HepG2 (cell line): ENCODE measurements at regions not wholly inside any gene's neighbourhood (a gene's known extent, or its start where the extent isn't known, plus 50 kb on each side); places are given as distances from the start of the nearest gene placed in this dataset.

Experiments used
- ATAC-seq: fragments of 200-7000 bp; cut with Tn5 transposase; 3 replicates; pipeline ENCODE4 v1.9.1; 2020; ENCODE audit warnings: mild to moderate bottlenecking, moderate library complexity
- BruUV-seq: library from RNA; stranded (reverse); fragments of 400-500 nt; replicated peaks from 2 replicates; lab custom pipeline; 2021; lab: Mats Ljungman, UMichigan
- CTCF ChIA-PET: fragments of 300-600 bp; formaldehyde crosslinking; extraction: SDS; loops from one replicate; lab custom pipeline; 2021; ENCODE audit warnings: low total read pairs, inconsistent platforms, low intra/inter-chr PET ratio; lab: Yijun Ruan, JAX
- POLR2A ChIA-PET: fragments of 350-600 bp; sonication (Branson Sonifier 250); formaldehyde crosslinking; loops from one replicate; lab custom pipeline; 2020; ENCODE audit warnings: antibody characterized with exemption, inconsistent platforms; lab: Yijun Ruan, JAX
- DNase-seq: peaks from one replicate; pipeline ENCODE4 v3.0.0-alpha.2; 2015; ENCODE audit warnings: low spot score
- FAIRE-seq: peaks from 3 replicates; lab custom pipeline; 2011; peaks lifted over from hg19 to GRCh38; lab: Jason Lieb, UNC
- H2AFZ ChIP-seq: one replicate; pipeline ENCODE4 v1.6.1; 2011; ENCODE audit warnings: low read length, inconsistent platforms
- H3K27ac ChIP-seq: fragments of 300-600 bp; 3 replicates; pipeline ENCODE4 v1.8.0; 2011; ENCODE audit warnings: mixed run types, mild to moderate bottlenecking, mixed read lengths, low read length, inconsistent platforms; ENCODE audit not compliant: insufficient read depth; ENCODE audit errors: extremely low read length
- H3K27me3 ChIP-seq, 2 experiments: fragments of 200-600 bp in 1 of 2; 2 replicates in 1 of 2; 3 replicates in 1 of 2; pipeline versions ENCODE4 v1.6.0 to v1.8.0; 2011; ENCODE audit warnings: low read length in 2 of 2, mild to moderate bottlenecking in 2 of 2, moderate library complexity in 2 of 2, inconsistent platforms in 1 of 2; ENCODE audit not compliant: insufficient read depth in 2 of 2, control insufficient read depth in 1 of 2
- H3K36me3 ChIP-seq, 2 experiments: fragments of 200-600 bp in 1 of 2; replicated peaks in 1 of 2; 2 replicates in 1 of 2; 3 replicates in 1 of 2; pipeline versions ENCODE4 v1.5.1 to v1.8.0; 2011; ENCODE audit warnings: low read length in 2 of 2, inconsistent platforms in 1 of 2; ENCODE audit not compliant: insufficient read depth in 2 of 2, control insufficient read depth in 1 of 2
- H3K4me1 ChIP-seq: 2 replicates; pipeline ENCODE4 v1.5.1; 2012; ENCODE audit warnings: low read length, inconsistent platforms; ENCODE audit not compliant: insufficient read depth
- H3K4me2 ChIP-seq: 2 replicates; pipeline ENCODE4 v1.6.0; 2011; ENCODE audit warnings: low read depth, low read length, inconsistent platforms
- H3K4me3 ChIP-seq, 3 experiments: fragments of 200-600 bp in 1 of 3; sonication (generic), shearing (Covaris generic) in 1 of 3; replicated peaks in 1 of 3; 2 replicates each; pipeline ENCODE4 v1.5.1; 2011 to 2016; ENCODE audit warnings: low read length in 3 of 3, inconsistent platforms in 2 of 3, low read depth in 2 of 3, mild to moderate bottlenecking in 2 of 3, control low read depth in 1 of 3, mixed read lengths in 1 of 3; ENCODE audit not compliant: insufficient read depth in 1 of 3
- H3K79me2 ChIP-seq: one replicate; pipeline ENCODE4 v1.6.1; 2011; ENCODE audit warnings: low read length, inconsistent platforms; ENCODE audit not compliant: insufficient read depth
- H3K9ac ChIP-seq: 2 replicates; pipeline ENCODE4 v1.6.0; 2011; ENCODE audit warnings: mild to moderate bottlenecking, low read depth, low read length, inconsistent platforms; ENCODE audit not compliant: insufficient read depth
- H3K9me3 ChIP-seq: 2 replicates; pipeline ENCODE4 v1.5.1; 2012; ENCODE audit warnings: mild to moderate bottlenecking, low read length
- H4K20me1 ChIP-seq: 2 replicates; pipeline ENCODE4 v1.6.0; 2011; ENCODE audit warnings: inconsistent platforms, mild to moderate bottlenecking, low read length, moderate library complexity; ENCODE audit not compliant: insufficient read depth
- KLF6 ChIP-seq: IDR thresholded peaks from 2 replicates; pipeline ENCODE4 v1.8.0; 2016; ENCODE audit warnings: missing biosample characterization, missing genetic modification reagents
- NR2F1 ChIP-seq, 2 experiments: fragments of 450-650 bp in 1 of 2; formaldehyde crosslinking in 1 of 2; IDR thresholded peaks; 2 replicates each; pipeline versions ENCODE4 v1.5.0 to v1.6.1; 2016 to 2020; ENCODE audit warnings: mild to moderate bottlenecking in 1 of 2, missing compliant biosample characterization in 1 of 2, missing genetic modification reagents in 1 of 2, moderate library complexity in 1 of 2
- NR2F6 ChIP-seq, 2 experiments: IDR thresholded peaks; 2 replicates each; pipeline ENCODE4 v1.6.1; 2016; ENCODE audit warnings: antibody characterized with exemption in 1 of 2, mild to moderate bottlenecking in 1 of 2
- ZBTB20 ChIP-seq: sonication (generic); formaldehyde crosslinking; IDR thresholded peaks from 2 replicates; pipeline ENCODE4 v1.8.1; 2023; ENCODE audit warnings: missing genetic modification reagents, low read depth, mild to moderate bottlenecking, borderline replicate concordance
- ZNF121 ChIP-seq: sonication (generic); formaldehyde crosslinking; IDR thresholded peaks from 2 replicates; pipeline ENCODE4 v1.5.0; 2020; ENCODE audit warnings: mild to moderate bottlenecking, missing genetic modification reagents
- ZNF770 ChIP-seq: sonication (generic); formaldehyde crosslinking; IDR thresholded peaks from 2 replicates; pipeline ENCODE4 v1.5.0; 2020; ENCODE audit warnings: mild to moderate bottlenecking, missing genetic modification reagents
- WGBS: methylation state at CpG from one replicate; pipeline ENCODE4 v1.1.6; 2017; ENCODE audit warnings: low lambda C conversion rate; 5-methylcytosine and 5-hydroxymethylcytosine counted together
- in situ Hi-C: cut with HindIII; loops from 2 replicates; pipeline ENCODE4 v1.10.0; 2017; ENCODE audit warnings: low pct_unique_long_range_greater_than_20kb; ENCODE audit not compliant: extremely low pct_ligation_motif_present
- intact Hi-C: fragments of 100-400 bp; cut with micrococcal nuclease; formaldehyde crosslinking; loops from one replicate; pipeline ENCODE4 v1.10.0; 2022; ENCODE audit not compliant: unreplicated experiment

GRCh38 chr4:158997660-158998349, 105.1 kb upstream of the RAPGEF2 start:
- Histone ChIP-seq H3K4me3 (no peak overlapping the region), H3K79me2 (no peaks in the 10 kb centered on the region), H4K20me1 (no peaks in the 10 kb centered on the region), H2AFZ (no peak overlapping the region), H3K4me2 (no peak overlapping the region), H3K36me3 (no peaks in the 10 kb centered on the region), H3K27me3 (no peaks in the 10 kb centered on the region), H3K9me3 (no peaks in the 10 kb centered on the region), H3K9ac (no peak overlapping the region), H3K4me1 (0 out of 2 replicates have a peak, but pooled peaks cover 8% of the 10 kb centered on the region), H3K27ac (no peak overlapping the region)
- intact Hi-C loops, result no loop called here
- in situ Hi-C loops, result no loop called here
- DNase-seq (no peak), FAIRE-seq (no peak), ATAC-seq (no peak)
- CTCF ChIA-PET, result no interaction called here
- BruUV-seq, result no TSS peak
- POLR2A ChIA-PET, result no interaction called here
- TF ChIP-seq ZNF770 (CRISPR knock-in tag), result peak; percentile 82
- no peak for TF ChIP-seq ZBTB20 (CRISPR knock-in tag)
- peak; percentile 29; the same call in 1 of the 2 replicates for TF ChIP-seq NR2F6 (IDR thresholded peaks at IDR 0.05)
- TF ChIP-seq NR2F6 (CRISPR knock-in tag; IDR thresholded peaks at IDR 0.05), result no peak
- 0 out of 4 replicates have a peak, but pooled peaks of 1 of the 2 experiments have one; percentile 22 for TF ChIP-seq NR2F1 (CRISPR knock-in tag; IDR thresholded peaks at IDR 0.05)
- TF ChIP-seq ZNF121 (CRISPR knock-in tag), result peak; percentile 85
- TF ChIP-seq KLF6 (CRISPR knock-in tag), result no peak
- WGBS, result 28% methylated on average over 4 of the region's 4 CpGs
